MM.1S (cell line): ENCODE measurements at regions not wholly inside any gene's neighbourhood (a gene's known extent, or its start where the extent isn't known, plus 50 kb on each side); places are given as distances from the start of the nearest gene placed in this dataset.

Source experiments
- DNase-seq: peaks from one replicate; pipeline ENCODE4 v3.0.0-alpha.2; 2015
- H2AFZ ChIP-seq: fragments of 300-600 bp; sonication (generic); 2 replicates; pipeline ENCODE4 v1.6.0; 2016; ENCODE audit warnings: antibody characterized with exemption, low read length
- H3F3A ChIP-seq: fragments of 300-600 bp; sonication (generic); 2 replicates; pipeline ENCODE4 v1.6.1; 2016; ENCODE audit warnings: mild to moderate bottlenecking, antibody characterized with exemption, low read length, moderate library complexity, mixed read lengths; ENCODE audit not compliant: insufficient read depth
- H3K27ac ChIP-seq: fragments of 300-600 bp; sonication (generic); 2 replicates; pipeline ENCODE4 v1.5.1; 2016; ENCODE audit warnings: mild to moderate bottlenecking, low read length
- H3K27me3 ChIP-seq: fragments of 300-600 bp; sonication (generic); replicated peaks from 2 replicates; pipeline ENCODE4 v1.6.0; 2016; ENCODE audit warnings: low read length; ENCODE audit not compliant: insufficient read depth
- H3K36me3 ChIP-seq: fragments of 300-600 bp; sonication (generic); replicated peaks from 2 replicates; pipeline ENCODE4 v1.6.1; 2016; ENCODE audit warnings: mild to moderate bottlenecking, low read length, mixed read lengths; ENCODE audit not compliant: insufficient read depth
- H3K4me1 ChIP-seq: fragments of 300-600 bp; sonication (generic); 2 replicates; pipeline ENCODE4 v1.6.1; 2016; ENCODE audit warnings: low read length, mixed read lengths
- H3K4me2 ChIP-seq: fragments of 300-600 bp; sonication (generic); 2 replicates; pipeline ENCODE4 v1.6.0; 2016; ENCODE audit warnings: low read depth, low read length
- H3K4me3 ChIP-seq: fragments of 300-600 bp; sonication (generic); 2 replicates; pipeline ENCODE4 v1.5.1; 2016; ENCODE audit warnings: low read length, mixed read lengths
- H3K79me2 ChIP-seq: fragments of 300-600 bp; sonication (generic); 2 replicates; pipeline ENCODE4 v1.6.1; 2016; ENCODE audit warnings: mixed run types, low read length, mixed read lengths
- H3K9ac ChIP-seq: fragments of 300-600 bp; sonication (generic); 2 replicates; pipeline ENCODE4 v1.6.1; 2016; ENCODE audit warnings: low read length, mixed read lengths
- H3K9me2 ChIP-seq: fragments of 300-600 bp; sonication (generic); replicated peaks from 2 replicates; pipeline ENCODE4 v1.6.1; 2016; ENCODE audit warnings: mild to moderate bottlenecking, low read length, mixed read lengths; ENCODE audit not compliant: insufficient read depth
- H3K9me3 ChIP-seq: fragments of 300-600 bp; sonication (generic); replicated peaks from 2 replicates; pipeline ENCODE4 v1.6.1; 2016; ENCODE audit warnings: mild to moderate bottlenecking, low read length, mixed read lengths; ENCODE audit not compliant: insufficient read depth
- H4K20me1 ChIP-seq: fragments of 300-600 bp; sonication (generic); 2 replicates; pipeline ENCODE4 v1.6.1; 2016; ENCODE audit warnings: mild to moderate bottlenecking, low read length, moderate library complexity, mixed read lengths; ENCODE audit not compliant: insufficient read depth
- EZH2 ChIP-seq: fragments of 300-600 bp; sonication (generic); optimal IDR thresholded peaks from 2 replicates; pipeline ENCODE3; 2017; ENCODE audit warnings: low read depth, mild to moderate bottlenecking, antibody characterized with exemption, low read length, mixed read lengths
- EZH2phosphoT487 ChIP-seq: fragments of 300-600 bp; sonication (generic); IDR thresholded peaks from 2 replicates; pipeline ENCODE4 v1.6.1; 2018; ENCODE audit warnings: antibody characterized with exemption, low read length
- TF ChIP-seq, protein P1 (sequence below): fragments of 300-600 bp; sonication (generic); IDR thresholded peaks from 2 replicates; pipeline ENCODE4 v1.5.1; 2016; ENCODE audit warnings: antibody characterized with exemption, low read length, mixed read lengths

DNA sequence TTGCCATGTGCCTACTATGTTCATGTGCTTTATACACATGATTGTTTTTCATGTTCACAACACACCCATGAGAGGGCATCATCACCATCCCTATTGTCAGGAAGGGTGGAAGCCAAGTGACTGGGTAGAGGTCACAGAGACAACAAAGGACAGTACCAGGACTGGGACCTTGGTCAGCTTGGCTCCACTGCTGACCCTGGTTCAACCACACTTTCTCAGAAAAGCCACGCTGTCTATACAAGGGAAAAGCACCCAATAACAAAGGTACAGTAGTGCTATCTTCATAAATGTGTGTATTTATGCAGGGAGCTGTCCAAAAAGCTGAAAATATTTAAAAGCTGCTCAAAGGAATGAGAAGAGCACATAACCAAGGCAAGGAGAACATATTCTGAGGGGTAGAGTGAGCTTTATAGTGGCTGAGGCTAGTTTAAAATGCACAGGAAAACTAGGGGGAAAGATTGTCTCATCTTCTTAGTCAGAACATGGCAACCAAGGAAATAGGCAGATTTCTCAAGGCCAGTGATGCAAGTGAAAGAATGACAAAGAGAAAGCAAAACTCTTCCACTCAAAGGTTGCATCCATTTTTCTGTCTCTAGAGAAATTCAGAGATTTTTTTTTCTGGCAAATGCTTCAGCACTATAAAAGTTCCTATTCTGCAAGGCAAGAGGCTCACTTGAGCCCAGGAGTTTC lies 415.0 kb downstream of the FOXO1 start:
- H3K4me2 ChIP-seq: no peak overlapping the region
- H4K20me1 ChIP-seq: no peaks in the 10 kb centered on the region
- H3K27me3 ChIP-seq: no peaks in the 10 kb centered on the region
- H2AFZ ChIP-seq: no peak overlapping the region
- TF ChIP-seq, protein P1, sequence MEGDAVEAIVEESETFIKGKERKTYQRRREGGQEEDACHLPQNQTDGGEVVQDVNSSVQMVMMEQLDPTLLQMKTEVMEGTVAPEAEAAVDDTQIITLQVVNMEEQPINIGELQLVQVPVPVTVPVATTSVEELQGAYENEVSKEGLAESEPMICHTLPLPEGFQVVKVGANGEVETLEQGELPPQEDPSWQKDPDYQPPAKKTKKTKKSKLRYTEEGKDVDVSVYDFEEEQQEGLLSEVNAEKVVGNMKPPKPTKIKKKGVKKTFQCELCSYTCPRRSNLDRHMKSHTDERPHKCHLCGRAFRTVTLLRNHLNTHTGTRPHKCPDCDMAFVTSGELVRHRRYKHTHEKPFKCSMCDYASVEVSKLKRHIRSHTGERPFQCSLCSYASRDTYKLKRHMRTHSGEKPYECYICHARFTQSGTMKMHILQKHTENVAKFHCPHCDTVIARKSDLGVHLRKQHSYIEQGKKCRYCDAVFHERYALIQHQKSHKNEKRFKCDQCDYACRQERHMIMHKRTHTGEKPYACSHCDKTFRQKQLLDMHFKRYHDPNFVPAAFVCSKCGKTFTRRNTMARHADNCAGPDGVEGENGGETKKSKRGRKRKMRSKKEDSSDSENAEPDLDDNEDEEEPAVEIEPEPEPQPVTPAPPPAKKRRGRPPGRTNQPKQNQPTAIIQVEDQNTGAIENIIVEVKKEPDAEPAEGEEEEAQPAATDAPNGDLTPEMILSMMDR: no peak
- H3F3A ChIP-seq: no peaks in the 10 kb centered on the region
- H3K27ac ChIP-seq: no peak overlapping the region
- H3K9ac ChIP-seq: no peak overlapping the region
- DNase-seq: no peak
- H3K4me1 ChIP-seq: no peaks in the 10 kb centered on the region
- no peak overlapping the region for H3K4me3 ChIP-seq
- H3K79me2 ChIP-seq: no peaks in the 10 kb centered on the region
- H3K9me3 ChIP-seq: no peaks in the 10 kb centered on the region
- no peaks in the 10 kb centered on the region for H3K9me2 ChIP-seq
- no peaks in the 10 kb centered on the region for H3K36me3 ChIP-seq

DNA sequence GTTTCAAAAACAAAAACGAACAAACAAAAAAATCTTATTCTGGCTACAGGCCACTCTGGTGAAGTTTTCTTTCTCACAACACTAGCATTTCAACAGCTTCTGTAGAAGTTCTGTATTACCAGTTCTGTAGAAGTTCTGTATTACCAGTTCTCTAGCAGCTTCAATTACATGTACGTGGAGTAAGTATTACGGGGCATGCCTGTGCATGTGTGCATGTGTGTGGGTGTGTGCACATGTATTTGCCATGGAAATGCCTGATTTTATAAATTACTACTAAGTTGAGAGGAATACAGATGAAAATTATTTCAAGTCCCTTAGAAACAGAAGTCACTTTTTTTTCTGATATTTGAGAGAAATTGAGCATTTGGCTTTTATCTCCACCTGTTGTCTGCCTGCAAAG lies 414.2 kb downstream of the FOXO1 start:
- no peak overlapping the region for H2AFZ ChIP-seq
- H3K9me2 ChIP-seq: no peaks in the 10 kb centered on the region
- no peaks in the 10 kb centered on the region for H3K36me3 ChIP-seq
- no peaks in the 10 kb centered on the region for H3F3A ChIP-seq
- no peaks in the 10 kb centered on the region for H3K27me3 ChIP-seq
- H3K79me2 ChIP-seq: no peaks in the 10 kb centered on the region
- H4K20me1 ChIP-seq: no peaks in the 10 kb centered on the region
- H3K27ac ChIP-seq: no peak overlapping the region
- TF ChIP-seq EZH2phosphoT487 (no peak), EZH2 (no peak)
- TF ChIP-seq, protein P1: no peak
- no peaks in the 10 kb centered on the region for H3K9me3 ChIP-seq
- H3K9ac ChIP-seq: no peak overlapping the region
- no peak for DNase-seq
- H3K4me1 ChIP-seq: no peaks in the 10 kb centered on the region
- H3K4me3 ChIP-seq: no peak overlapping the region
- no peak overlapping the region for H3K4me2 ChIP-seq

DNA sequence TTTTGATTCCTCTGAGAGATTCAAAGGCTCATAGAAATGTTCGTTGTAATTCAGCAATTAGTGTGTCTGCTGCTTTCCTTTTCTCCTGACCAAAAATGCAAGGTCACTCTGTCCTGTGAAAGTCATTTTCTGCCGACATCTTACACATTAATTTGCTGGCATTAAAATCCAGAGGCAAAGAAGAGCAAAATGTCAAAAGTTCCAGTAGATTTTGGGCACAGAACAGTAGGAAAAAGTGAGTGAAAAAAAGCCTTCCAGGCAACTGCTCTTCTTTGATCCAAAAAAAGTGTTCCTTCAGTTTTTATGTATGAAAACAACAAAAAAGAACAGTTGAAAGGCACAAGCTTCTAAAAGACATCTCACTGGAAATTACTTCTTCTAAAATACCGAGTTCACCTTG lies 413.8 kb downstream of the FOXO1 start:
- H3K27ac ChIP-seq: no peak overlapping the region
- H3K9me3 ChIP-seq: no peaks in the 10 kb centered on the region
- H3K79me2 ChIP-seq: no peaks in the 10 kb centered on the region
- TF ChIP-seq, protein P1: no peak
- TF ChIP-seq EZH2phosphoT487: no peak
- no peak overlapping the region for H3K9ac ChIP-seq
- H3K36me3 ChIP-seq: no peaks in the 10 kb centered on the region
- no peak overlapping the region for H3K4me3 ChIP-seq
- H2AFZ ChIP-seq: no peak overlapping the region
- H3K4me2 ChIP-seq: no peak overlapping the region
- no peaks in the 10 kb centered on the region for H3K27me3 ChIP-seq
- no peaks in the 10 kb centered on the region for H3K9me2 ChIP-seq
- H3K4me1 ChIP-seq: no peaks in the 10 kb centered on the region
- no peaks in the 10 kb centered on the region for H4K20me1 ChIP-seq
- no peak for DNase-seq
- no peaks in the 10 kb centered on the region for H3F3A ChIP-seq
